Mucosa of descending colon (tissue), 3 donors: ENCODE measurements at regions not wholly inside any gene's neighbourhood (a gene's known extent, or its start where the extent isn't known, plus 50 kb on each side); places are given as distances from the start of the nearest gene placed in this dataset.

ENCODE experiments used
- ATAC-seq: fragments of 200-7000 bp; cut with Tn5 transposase; one replicate; pipeline ENCODE4 v1.9.1; 2020; ENCODE audit warnings: mild to moderate bottlenecking, moderate library complexity
- DNase-seq, 3 donors: peaks; one replicate each; pipeline ENCODE4 v3.0.0-alpha.2; 2020
- H3K36me3 ChIP-seq: fragments of 200-600 bp; one replicate; pipeline ENCODE4 v1.8.0; 2021; ENCODE audit warnings: low read depth, mild to moderate bottlenecking
- H3K4me1 ChIP-seq: fragments of 200-600 bp; one replicate; pipeline ENCODE4 v1.8.0; 2021; ENCODE audit warnings: low read depth, mild to moderate bottlenecking
- H3K4me3 ChIP-seq: fragments of 200-600 bp; one replicate; pipeline ENCODE4 v1.8.0; 2021; ENCODE audit warnings: mild to moderate bottlenecking
- H3K9me3 ChIP-seq: fragments of 200-600 bp; one replicate; pipeline ENCODE4 v1.8.0; 2021; ENCODE audit warnings: mild to moderate bottlenecking
- intact Hi-C, 2 donors: fragments of 100-400 bp; cut with DNase I in 1 of 2; cut with micrococcal nuclease in 1 of 2; formaldehyde crosslinking; loops; one replicate each; pipeline versions ENCODE4 v1.11.0 to v1.11.1; 2022; cut with DNase I, micrococcal nuclease
- TF ChIP-seq, protein P1 (sequence below): fragments of 200-600 bp; IDR thresholded peaks from one replicate; pipeline ENCODE4 v1.8.0; 2022; ENCODE audit warnings: antibody characterized with exemption, mild to moderate bottlenecking
- donor health status: DM: no; HTN: no; CAD: no; lungs with moderate emphysema.
- donor health status: DM: no; HTN: no; CAD: no.
- donor health status: DM: no; HTN: yes; CAD: no.

DNA sequence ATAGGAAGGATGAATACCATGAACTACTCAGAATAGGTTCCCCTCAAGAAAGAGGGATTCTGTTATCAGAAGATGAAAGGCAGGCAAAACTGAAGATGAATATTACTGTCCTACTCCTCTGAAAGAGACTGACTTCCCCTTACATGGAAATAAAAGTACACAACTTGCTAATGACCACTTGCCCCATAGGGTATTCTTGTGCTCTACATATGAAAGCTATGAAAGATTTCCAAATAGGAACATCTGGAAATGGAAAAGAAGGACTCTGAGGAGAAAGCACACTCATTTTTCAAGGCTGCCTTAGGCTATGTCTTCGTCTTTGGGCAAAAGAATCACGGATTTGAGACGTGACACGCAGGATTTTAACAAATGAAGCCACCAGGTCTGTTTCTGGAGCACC lies 170.1 kb upstream of the DAB1 start:
- no peaks in the 10 kb centered on the region for H3K36me3 ChIP-seq
- TF ChIP-seq, protein P1, sequence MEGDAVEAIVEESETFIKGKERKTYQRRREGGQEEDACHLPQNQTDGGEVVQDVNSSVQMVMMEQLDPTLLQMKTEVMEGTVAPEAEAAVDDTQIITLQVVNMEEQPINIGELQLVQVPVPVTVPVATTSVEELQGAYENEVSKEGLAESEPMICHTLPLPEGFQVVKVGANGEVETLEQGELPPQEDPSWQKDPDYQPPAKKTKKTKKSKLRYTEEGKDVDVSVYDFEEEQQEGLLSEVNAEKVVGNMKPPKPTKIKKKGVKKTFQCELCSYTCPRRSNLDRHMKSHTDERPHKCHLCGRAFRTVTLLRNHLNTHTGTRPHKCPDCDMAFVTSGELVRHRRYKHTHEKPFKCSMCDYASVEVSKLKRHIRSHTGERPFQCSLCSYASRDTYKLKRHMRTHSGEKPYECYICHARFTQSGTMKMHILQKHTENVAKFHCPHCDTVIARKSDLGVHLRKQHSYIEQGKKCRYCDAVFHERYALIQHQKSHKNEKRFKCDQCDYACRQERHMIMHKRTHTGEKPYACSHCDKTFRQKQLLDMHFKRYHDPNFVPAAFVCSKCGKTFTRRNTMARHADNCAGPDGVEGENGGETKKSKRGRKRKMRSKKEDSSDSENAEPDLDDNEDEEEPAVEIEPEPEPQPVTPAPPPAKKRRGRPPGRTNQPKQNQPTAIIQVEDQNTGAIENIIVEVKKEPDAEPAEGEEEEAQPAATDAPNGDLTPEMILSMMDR = no peak
- intact Hi-C loops = no loop called here
- ATAC-seq (no peak), DNase-seq (no peak)
- H3K4me3 ChIP-seq = no peak overlapping the region
- H3K4me1 ChIP-seq = no peaks in the 10 kb centered on the region
- H3K9me3 ChIP-seq = no peaks in the 10 kb centered on the region

DNA sequence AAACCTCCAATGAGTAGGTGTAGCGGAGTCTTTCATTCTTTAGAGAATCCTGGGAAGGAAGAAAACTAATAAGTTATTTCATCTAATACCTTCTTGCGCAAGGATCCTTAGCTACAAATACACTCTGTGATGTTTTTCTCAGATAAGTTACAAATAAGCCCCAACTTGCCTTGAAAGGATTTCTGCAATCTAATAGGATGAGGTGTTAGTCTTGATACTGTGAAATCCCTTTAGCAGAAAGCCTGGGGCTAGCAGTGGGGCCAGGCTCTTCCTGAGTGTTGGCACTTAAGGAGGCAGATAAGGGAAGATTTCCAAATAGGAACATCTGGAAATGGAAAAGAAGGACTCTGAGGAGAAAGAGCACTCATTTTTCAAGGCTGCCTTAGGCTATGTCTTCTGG lies 168.0 kb upstream of the DAB1 start:
- no peak for DNase-seq
- H3K36me3 ChIP-seq = no peaks in the 10 kb centered on the region
- TF ChIP-seq, protein P1 = no peak
- intact Hi-C loops = no loop called here
- H3K4me1 ChIP-seq = no peaks in the 10 kb centered on the region
- ATAC-seq = no peak
- H3K4me3 ChIP-seq = no peak overlapping the region
- no peaks in the 10 kb centered on the region for H3K9me3 ChIP-seq

DNA sequence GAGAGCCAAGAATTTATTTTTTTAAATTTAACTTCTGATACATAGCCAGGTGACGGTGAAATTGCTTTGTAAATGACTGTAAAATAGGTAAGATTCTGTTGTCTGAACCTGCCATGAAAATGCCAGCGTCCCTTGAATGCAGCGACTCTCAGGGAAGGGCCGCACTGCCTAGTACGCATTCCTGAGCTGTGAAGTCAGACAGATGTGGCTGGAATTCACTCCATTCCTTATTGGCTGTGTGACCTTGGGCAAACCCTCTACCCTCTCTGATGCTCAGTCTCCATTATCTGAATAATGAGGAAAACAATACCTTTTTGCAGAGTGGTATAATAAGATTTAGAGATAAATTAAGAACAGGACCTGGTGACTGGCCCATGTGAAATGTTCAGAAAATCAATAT lies 167.1 kb upstream of the DAB1 start:
- TF ChIP-seq, protein P1 = no peak
- ATAC-seq = no peak
- no peak overlapping the region for H3K4me3 ChIP-seq
- H3K4me1 ChIP-seq = no peaks in the 10 kb centered on the region
- H3K9me3 ChIP-seq = no peaks in the 10 kb centered on the region
- DNase-seq = no peak
- intact Hi-C loops = no loop called here
- H3K36me3 ChIP-seq = no peaks in the 10 kb centered on the region

DNA sequence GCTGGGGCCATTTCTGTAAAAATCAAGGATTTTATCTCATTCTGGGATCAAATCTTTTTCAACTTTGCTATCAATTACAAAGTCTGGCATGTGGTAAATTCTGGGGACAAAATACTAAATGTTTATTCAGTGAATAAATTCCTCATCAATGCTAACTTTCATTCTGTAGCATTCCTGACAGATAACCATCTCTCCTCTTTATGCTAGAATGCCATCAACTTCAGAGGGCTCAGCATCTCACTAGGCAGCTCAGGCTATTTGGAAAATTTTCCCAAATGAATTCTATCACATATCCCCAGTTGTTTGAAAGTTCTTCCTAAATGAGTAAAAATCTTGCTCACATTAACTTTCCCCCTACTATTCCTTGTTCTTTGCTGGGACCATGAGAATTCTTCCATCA lies 163.0 kb upstream of the DAB1 start:
- Histone ChIP-seq H3K4me1 (no peaks in the 10 kb centered on the region), H3K4me3 (no peak overlapping the region), H3K36me3 (no peaks in the 10 kb centered on the region), H3K9me3 (no peaks in the 10 kb centered on the region)
- ATAC-seq (no peak), DNase-seq (no peak)
- intact Hi-C loops = no loop called here
- TF ChIP-seq, protein P1 = no peak

DNA sequence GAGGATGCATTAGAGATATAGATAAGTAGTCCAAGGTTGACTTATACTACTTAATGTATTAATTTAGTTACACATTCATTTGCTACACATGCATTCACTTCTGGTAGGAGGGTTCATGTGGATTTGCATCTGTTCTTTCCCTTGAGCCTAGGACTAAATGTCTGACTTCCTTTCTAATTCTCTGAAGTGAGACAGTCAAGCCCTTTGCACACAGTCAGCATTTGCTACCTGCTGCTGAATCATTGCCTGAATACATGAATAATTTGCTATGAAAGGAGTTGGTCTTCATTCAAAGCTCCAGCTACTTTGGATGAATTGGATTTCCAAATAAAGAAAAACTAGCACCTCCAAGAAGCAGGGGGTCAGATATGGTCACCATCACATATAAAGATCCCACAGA lies 154.8 kb upstream of the DAB1 start:
- TF ChIP-seq, protein P1 = no peak
- H3K4me3 ChIP-seq = no peak overlapping the region
- DNase-seq (no peak), ATAC-seq (no peak)
- no peaks in the 10 kb centered on the region for H3K4me1 ChIP-seq
- no peaks in the 10 kb centered on the region for H3K36me3 ChIP-seq
- H3K9me3 ChIP-seq = no peaks in the 10 kb centered on the region
- intact Hi-C loops = no loop called here

DNA sequence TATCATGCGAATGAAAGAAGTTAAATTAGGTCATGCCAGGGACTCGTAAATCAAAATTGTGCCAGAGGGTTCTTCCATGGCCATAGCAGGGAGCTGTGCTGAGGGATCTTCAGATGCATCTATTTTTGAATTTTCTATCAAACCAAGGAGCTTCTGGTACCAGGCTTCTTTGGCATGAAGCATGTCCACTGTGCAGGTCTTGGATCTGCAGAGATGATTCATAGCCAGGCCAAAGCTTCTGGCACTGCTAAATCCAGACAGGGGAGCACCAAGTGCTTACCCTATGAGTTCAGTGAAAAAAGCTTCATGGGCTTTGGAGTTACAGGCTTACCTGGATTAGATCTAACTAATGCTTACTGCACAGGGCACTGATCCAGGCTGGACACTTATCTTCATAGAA lies 154.2 kb upstream of the DAB1 start:
- H3K36me3 ChIP-seq = no peaks in the 10 kb centered on the region
- DNase-seq = no peak
- no peaks in the 10 kb centered on the region for H3K9me3 ChIP-seq
- no peaks in the 10 kb centered on the region for H3K4me1 ChIP-seq
- no peak for ATAC-seq
- TF ChIP-seq, protein P1 = no peak
- no peak overlapping the region for H3K4me3 ChIP-seq
- intact Hi-C loops = no loop called here
